Neural progenitor cell (in vitro differentiated cells): ENCODE measurements at regions not wholly inside any gene's neighbourhood (a gene's known extent, or its start where the extent isn't known, plus 50 kb on each side); places are given as distances from the start of the nearest gene placed in this dataset.

Source experiments
- DNase-seq: peaks from one replicate; pipeline ENCODE4 v3.0.0-alpha.2; 2016; ENCODE audit warnings: low spot score
- H2AFZ ChIP-seq: fragments of 200-600 bp; sonication (generic); replicated peaks from 2 replicates; pipeline ENCODE4 v1.6.1; 2016; ENCODE audit warnings: antibody characterized with exemption
- H3F3A ChIP-seq: fragments of 200-600 bp; sonication (generic); 2 replicates; pipeline ENCODE4 v1.6.1; 2016; ENCODE audit warnings: antibody characterized with exemption, low read depth
- H3K27ac ChIP-seq: fragments of 200-600 bp; sonication (generic); 2 replicates; pipeline ENCODE4 v1.5.1; 2016; ENCODE audit warnings: mild to moderate bottlenecking
- H3K27me3 ChIP-seq: fragments of 200-600 bp; sonication (generic); 2 replicates; pipeline ENCODE4 v1.6.1; 2016; ENCODE audit warnings: mild to moderate bottlenecking, moderate library complexity
- H3K36me3 ChIP-seq: fragments of 200-600 bp; sonication (generic); 2 replicates; pipeline ENCODE4 v1.5.1; 2016
- H3K4me1 ChIP-seq: fragments of 200-600 bp; sonication (generic); 2 replicates; pipeline ENCODE4 v1.6.1; 2016; ENCODE audit warnings: mixed run types
- H3K4me2 ChIP-seq: fragments of 200-600 bp; sonication (generic); 2 replicates; pipeline ENCODE4 v1.6.1; 2016
- H3K4me3 ChIP-seq: fragments of 200-600 bp; sonication (generic); 2 replicates; pipeline ENCODE4 v1.5.1; 2016
- H3K79me2 ChIP-seq: fragments of 200-600 bp; sonication (generic); 2 replicates; pipeline ENCODE4 v1.6.1; 2016; ENCODE audit warnings: low read depth
- H3K9ac ChIP-seq: fragments of 200-600 bp; sonication (generic); 2 replicates; pipeline ENCODE4 v1.6.1; 2016
- H3K9me3 ChIP-seq: fragments of 200-600 bp; sonication (generic); 2 replicates; pipeline ENCODE4 v1.5.1; 2016; ENCODE audit warnings: low read depth
- H4K20me1 ChIP-seq: fragments of 200-600 bp; sonication (generic); 2 replicates; pipeline ENCODE4 v1.6.1; 2016; ENCODE audit warnings: low read depth
- H3K27ac Mint-ChIP-seq: 3 replicates; pipeline ENCODE4 v1.8.0; 2021; ENCODE audit warnings: mixed read lengths
- H3K27me3 Mint-ChIP-seq: 2 replicates; pipeline ENCODE4 v1.8.0; 2022; ENCODE audit warnings: low read depth, mild to moderate bottlenecking, inconsistent platforms, moderate library complexity, mixed read lengths; ENCODE audit not compliant: insufficient read depth
- H3K36me3 Mint-ChIP-seq: 3 replicates; pipeline ENCODE4 v1.8.0; 2021; ENCODE audit warnings: mixed read lengths
- H3K4me1 Mint-ChIP-seq: 3 replicates; pipeline ENCODE4 v1.8.0; 2021; ENCODE audit warnings: mixed read lengths
- H3K4me3 Mint-ChIP-seq: 3 replicates; pipeline ENCODE4 v1.8.0; 2021; ENCODE audit warnings: mild to moderate bottlenecking, moderate library complexity, mixed read lengths
- H3K9me3 Mint-ChIP-seq: 3 replicates; pipeline ENCODE4 v1.8.0; 2020; ENCODE audit warnings: mixed read lengths
- EZH2 ChIP-seq: fragments of 200-600 bp; sonication (generic); IDR thresholded peaks from 2 replicates; pipeline ENCODE4 v1.6.1; 2017; ENCODE audit warnings: antibody characterized with exemption, mild to moderate bottlenecking, moderate library complexity
- EZH2phosphoT487 ChIP-seq: fragments of 200-600 bp; sonication (generic); IDR thresholded peaks from 2 replicates; pipeline ENCODE4 v1.6.1; 2017; ENCODE audit warnings: antibody characterized with exemption
- TF ChIP-seq, protein P1 (sequence below): fragments of 200-600 bp; sonication (generic); IDR thresholded peaks from 2 replicates; pipeline ENCODE4 v1.5.1; 2017; ENCODE audit warnings: antibody characterized with exemption, mild to moderate bottlenecking

GRCh38 chr2:65870826-65871225 lies 438.4 kb upstream of the SPRED2 start:
- Histone ChIP-seq H3K27ac (no peak overlapping the region), H3K9ac (no peak overlapping the region), H3F3A (no peaks in the 10 kb centered on the region), H3K4me2 (no peak overlapping the region), H3K27me3 (no peaks in the 10 kb centered on the region), H4K20me1 (no peaks in the 10 kb centered on the region), H3K4me1 (no peaks in the 10 kb centered on the region), H3K9me3 (no peaks in the 10 kb centered on the region), H3K4me3 (no peak overlapping the region), H3K36me3 (no peaks in the 10 kb centered on the region), H3K79me2 (no peaks in the 10 kb centered on the region), H2AFZ (no peak overlapping the region)
- no peak for DNase-seq
- Mint-ChIP-seq H3K27me3 (peaks cover 4% of the 10 kb centered on the region), H3K9me3 (no peaks in the 10 kb centered on the region), H3K36me3 (no peaks in the 10 kb centered on the region), H3K4me1 (peaks cover 9% of the 10 kb centered on the region), H3K27ac (no peak overlapping the region), H3K4me3 (no peak overlapping the region)
- TF ChIP-seq EZH2: no peak
- TF ChIP-seq, protein P1, sequence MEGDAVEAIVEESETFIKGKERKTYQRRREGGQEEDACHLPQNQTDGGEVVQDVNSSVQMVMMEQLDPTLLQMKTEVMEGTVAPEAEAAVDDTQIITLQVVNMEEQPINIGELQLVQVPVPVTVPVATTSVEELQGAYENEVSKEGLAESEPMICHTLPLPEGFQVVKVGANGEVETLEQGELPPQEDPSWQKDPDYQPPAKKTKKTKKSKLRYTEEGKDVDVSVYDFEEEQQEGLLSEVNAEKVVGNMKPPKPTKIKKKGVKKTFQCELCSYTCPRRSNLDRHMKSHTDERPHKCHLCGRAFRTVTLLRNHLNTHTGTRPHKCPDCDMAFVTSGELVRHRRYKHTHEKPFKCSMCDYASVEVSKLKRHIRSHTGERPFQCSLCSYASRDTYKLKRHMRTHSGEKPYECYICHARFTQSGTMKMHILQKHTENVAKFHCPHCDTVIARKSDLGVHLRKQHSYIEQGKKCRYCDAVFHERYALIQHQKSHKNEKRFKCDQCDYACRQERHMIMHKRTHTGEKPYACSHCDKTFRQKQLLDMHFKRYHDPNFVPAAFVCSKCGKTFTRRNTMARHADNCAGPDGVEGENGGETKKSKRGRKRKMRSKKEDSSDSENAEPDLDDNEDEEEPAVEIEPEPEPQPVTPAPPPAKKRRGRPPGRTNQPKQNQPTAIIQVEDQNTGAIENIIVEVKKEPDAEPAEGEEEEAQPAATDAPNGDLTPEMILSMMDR: no peak
- TF ChIP-seq EZH2phosphoT487: no peak

DNA sequence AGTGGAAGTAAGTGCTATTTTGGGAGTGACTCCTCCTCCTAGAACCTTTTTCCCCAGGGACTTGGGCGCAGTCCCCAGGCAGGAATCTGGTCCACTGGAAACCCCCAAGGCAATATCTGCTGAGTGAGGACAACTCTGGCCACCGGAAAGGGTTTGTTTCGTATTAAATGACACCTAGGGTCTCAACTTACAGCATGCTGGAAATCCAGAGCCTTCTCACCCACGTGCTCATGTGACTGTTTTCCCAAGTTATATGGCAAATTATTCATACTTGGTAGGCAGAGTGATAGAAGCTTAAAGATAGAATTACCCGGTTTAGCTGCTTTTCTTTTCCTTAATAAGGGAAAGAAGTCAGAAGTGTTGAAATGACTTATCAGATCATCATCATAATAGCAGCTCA lies 436.9 kb upstream of the SPRED2 start:
- H3K27ac Mint-ChIP-seq: no peak overlapping the region
- no peaks in the 10 kb centered on the region for H3K27me3 ChIP-seq
- no peak overlapping the region for H3K4me3 ChIP-seq
- H3K36me3 Mint-ChIP-seq: no peaks in the 10 kb centered on the region
- no peaks in the 10 kb centered on the region for H3F3A ChIP-seq
- H3K4me3 Mint-ChIP-seq: no peak overlapping the region
- H3K4me1 ChIP-seq: peaks cover 3% of the 10 kb centered on the region
- no peak for DNase-seq
- H2AFZ ChIP-seq: no peak overlapping the region
- H3K9me3 Mint-ChIP-seq: no peaks in the 10 kb centered on the region
- H4K20me1 ChIP-seq: no peaks in the 10 kb centered on the region
- H3K27me3 Mint-ChIP-seq: peaks cover 4% of the 10 kb centered on the region
- H3K9me3 ChIP-seq: no peaks in the 10 kb centered on the region
- no peaks in the 10 kb centered on the region for H3K79me2 ChIP-seq
- no peak overlapping the region for H3K9ac ChIP-seq
- TF ChIP-seq EZH2phosphoT487: no peak
- no peak for TF ChIP-seq EZH2
- TF ChIP-seq, protein P1: no peak
- peaks cover 13% of the 10 kb centered on the region for H3K4me1 Mint-ChIP-seq
- H3K4me2 ChIP-seq: no peak overlapping the region
- no peak overlapping the region for H3K27ac ChIP-seq
- no peaks in the 10 kb centered on the region for H3K36me3 ChIP-seq

DNA sequence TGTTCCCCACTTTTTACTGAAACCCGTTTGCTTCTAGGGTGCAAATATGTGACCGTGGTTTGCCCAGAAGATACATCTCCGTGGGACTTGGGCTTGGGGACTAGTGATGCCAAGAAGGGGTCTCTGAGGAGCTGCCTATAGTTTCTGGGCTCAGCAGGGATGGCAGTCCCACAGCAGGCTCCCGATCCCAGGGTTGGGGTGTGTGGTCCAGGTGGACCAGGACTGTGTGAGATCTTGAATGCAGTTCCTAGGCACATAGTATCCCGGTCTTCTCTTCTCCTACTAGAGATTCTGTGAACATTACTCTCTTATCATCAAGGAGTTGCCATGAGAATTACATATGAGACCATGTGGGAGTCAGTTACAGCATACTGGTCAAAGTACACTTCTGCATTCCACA lies 435.8 kb upstream of the SPRED2 start:
- Histone ChIP-seq H4K20me1 (no peaks in the 10 kb centered on the region), H3K9ac (no peak overlapping the region), H3K9me3 (no peaks in the 10 kb centered on the region), H3K4me2 (no peak overlapping the region), H2AFZ (no peak overlapping the region), H3K79me2 (no peaks in the 10 kb centered on the region), H3K27ac (no peak overlapping the region), H3K27me3 (no peaks in the 10 kb centered on the region), H3F3A (no peaks in the 10 kb centered on the region), H3K4me1 (peaks cover 9% of the 10 kb centered on the region), H3K36me3 (no peaks in the 10 kb centered on the region), H3K4me3 (no peak overlapping the region)
- H3K9me3 Mint-ChIP-seq: peaks cover under 1% of the 10 kb centered on the region
- H3K27me3 Mint-ChIP-seq: peaks cover 4% of the 10 kb centered on the region
- TF ChIP-seq, protein P1: no peak
- TF ChIP-seq EZH2phosphoT487 (no peak), EZH2 (no peak)
- H3K4me3 Mint-ChIP-seq: no peak overlapping the region
- H3K36me3 Mint-ChIP-seq: no peaks in the 10 kb centered on the region
- H3K27ac Mint-ChIP-seq: no peak overlapping the region
- DNase-seq: no peak
- H3K4me1 Mint-ChIP-seq: peaks cover 24% of the 10 kb centered on the region
